AG04450 (cell line): ENCODE measurements at regions not wholly inside any gene's neighbourhood (a gene's known extent, or its start where the extent isn't known, plus 50 kb on each side); places are given as distances from the start of the nearest gene placed in this dataset.

ENCODE experiments used
- CTCF ChIA-PET: fragments of 300-600, 350-600 bp; formaldehyde crosslinking; extraction: SDS; loops from one replicate; lab custom pipeline; 2022; ENCODE audit warnings: antibody characterized with exemption, inconsistent platforms; lab: Charles Lee
- POLR2A ChIA-PET: fragments of 350-600 bp; formaldehyde crosslinking; extraction: SDS; loops from one replicate; lab custom pipeline; 2021; ENCODE audit warnings: antibody characterized with exemption, inconsistent platforms; lab: Yijun Ruan, JAX
- DNase-seq: peaks from one replicate; pipeline ENCODE4 v3.0.0-alpha.2; 2011; ENCODE audit warnings: low read depth, low spot score
- H3K27ac ChIP-seq: one replicate; pipeline ENCODE4 v1.5.1; 2012; ENCODE audit warnings: low read depth, low read length, control low read depth
- H3K27me3 ChIP-seq: one replicate; pipeline ENCODE4 v1.6.0; 2012; ENCODE audit warnings: low read length; ENCODE audit not compliant: control insufficient read depth, insufficient read depth
- H3K4me3 ChIP-seq: 2 replicates; pipeline ENCODE4 v1.5.1; 2011; ENCODE audit warnings: mild to moderate bottlenecking, low read depth, low read length, control low read depth
- H3K9me3 ChIP-seq: 2 replicates; pipeline ENCODE4 v1.5.1; 2012; ENCODE audit warnings: low read length; ENCODE audit not compliant: control insufficient read depth, insufficient read depth
- CTCF ChIP-seq: IDR thresholded peaks from 2 replicates; pipeline ENCODE4 v1.5.1; 2011; ENCODE audit warnings: low read depth, low read length, control low read depth, inconsistent platforms

- DNase-seq = no peak
- H3K9me3 ChIP-seq = no peaks in the 10 kb centered on the region; the same call in 1 of the 2 replicates
- no peak overlapping the region for H3K4me3 ChIP-seq
- CTCF ChIA-PET = interaction anchor here (5.2 kb wide), 1 partner anchor 251 kb away, joined by 38 read pairs; no protein-coding TSS in a partner anchor
- no peaks in the 10 kb centered on the region for H3K27me3 ChIP-seq
- POLR2A ChIA-PET = no interaction called here
- TF ChIP-seq CTCF = no peak
- H3K27ac ChIP-seq = no peak overlapping the region
These were observed 112.8 kb upstream of the MEF2A start for GRCh38 chr15:99452728-99453636.

- DNase-seq = no peak
- Histone ChIP-seq H3K27ac (no peak overlapping the region), H3K27me3 (no peaks in the 10 kb centered on the region), H3K9me3 (no peaks in the 10 kb centered on the region; the same call in 1 of the 2 replicates), H3K4me3 (no peak overlapping the region)
- ChIA-PET POLR2A (no interaction called here), CTCF (interaction anchor here (5.2 kb wide), 1 partner anchor 251 kb away, joined by 38 read pairs; no protein-coding TSS in a partner anchor)
- TF ChIP-seq CTCF = no peak
These were observed 112.2 kb upstream of the MEF2A start for GRCh38 chr15:99453637-99454030.

- no peak for DNase-seq
- Histone ChIP-seq H3K9me3 (no peaks in the 10 kb centered on the region; the same call in 1 of the 2 replicates), H3K27me3 (no peaks in the 10 kb centered on the region), H3K27ac (peak overlapping the region; percentile 97), H3K4me3 (no peak overlapping the region)
- ChIA-PET POLR2A (interaction anchor here (1.2 to 2.6 kb wide), 2 partner anchors 23 to 112 kb away, joined by 3 to 30 read pairs; partner anchors contain the start of gene MEF2A), CTCF (interaction anchor here (5.2 kb wide), 1 partner anchor 250 kb away, joined by 38 read pairs; no protein-coding TSS in a partner anchor)
- TF ChIP-seq CTCF = no peak
These were observed 111.5 kb upstream of the MEF2A start for GRCh38 chr15:99454107-99454809.

- TF ChIP-seq CTCF = no peak
- CTCF ChIA-PET = interaction anchor here (1.3 to 5.2 kb wide), 2 partner anchors 46 to 249 kb away, joined by 3 to 38 read pairs; no protein-coding TSS in a partner anchor
These were observed 110.6 kb upstream of the MEF2A start for GRCh38 chr15:99454941-99455788.

More at GRCh38 chr15:99454941-99455788, 110.6 kb upstream of the MEF2A start:
- peak; percentile 92 for DNase-seq
- H3K27ac ChIP-seq = peak overlapping the region; percentile 97
- H3K27me3 ChIP-seq = no peaks in the 10 kb centered on the region
- POLR2A ChIA-PET = interaction anchor here (0.7 to 2.6 kb wide), 5 partner anchors 22 to 208 kb away, joined by 3 to 30 read pairs (median 5); partner anchors contain the start of gene MEF2A
- H3K9me3 ChIP-seq = no peaks in the 10 kb centered on the region; the same call in 1 of the 2 replicates
- H3K4me3 ChIP-seq = no peak overlapping the region
